Loucy (cell line): ENCODE measurements at regions not wholly inside any gene's neighbourhood (a gene's known extent, or its start where the extent isn't known, plus 50 kb on each side); places are given as distances from the start of the nearest gene placed in this dataset.

Source experiments
- H2AFZ ChIP-seq: fragments of 200-600 bp; sonication (generic); 2 replicates; pipeline ENCODE4 v1.6.0; 2016; ENCODE audit warnings: antibody characterized with exemption, mild to moderate bottlenecking, low read length, moderate library complexity
- H3F3A ChIP-seq: fragments of 200-600 bp; 2 replicates; pipeline ENCODE4 v1.6.0; 2016; ENCODE audit warnings: antibody characterized with exemption, low read depth, mild to moderate bottlenecking
- H3K27me3 ChIP-seq: fragments of 200-600 bp; sonication (generic); 2 replicates; pipeline ENCODE4 v1.6.1; 2014; ENCODE audit warnings: low read length, mild to moderate bottlenecking; ENCODE audit not compliant: insufficient read depth, poor library complexity, severe bottlenecking
- H3K36me3 ChIP-seq: fragments of 200-600 bp; sonication (generic); 2 replicates; pipeline ENCODE4 v1.6.1; 2016; ENCODE audit warnings: low read length; ENCODE audit not compliant: insufficient read depth
- H3K4me1 ChIP-seq: fragments of 200-600 bp; sonication (generic); 2 replicates; pipeline ENCODE4 v1.5.1; 2014; ENCODE audit warnings: low read length, mild to moderate bottlenecking; ENCODE audit not compliant: insufficient read depth, poor library complexity, severe bottlenecking
- H3K4me2 ChIP-seq: fragments of 200-600 bp; sonication (generic); 2 replicates; pipeline ENCODE4 v1.6.0; 2014; ENCODE audit warnings: antibody characterized with exemption, low read length, low read depth, mild to moderate bottlenecking; ENCODE audit not compliant: poor library complexity, severe bottlenecking
- H3K4me3 ChIP-seq: fragments of 200-600 bp; sonication (generic); 2 replicates; pipeline ENCODE4 v1.5.1; 2014; ENCODE audit warnings: low read length, mild to moderate bottlenecking, mixed read lengths; ENCODE audit not compliant: poor library complexity, severe bottlenecking
- H3K79me2 ChIP-seq: fragments of 200-600 bp; sonication (generic); 2 replicates; pipeline ENCODE4 v1.6.1; 2014; ENCODE audit warnings: low read length; ENCODE audit not compliant: insufficient read depth
- H3K9ac ChIP-seq: fragments of 200-600 bp; sonication (generic); 2 replicates; pipeline ENCODE4 v1.6.0; 2014; ENCODE audit warnings: mild to moderate bottlenecking, low read depth, low read length, moderate library complexity; ENCODE audit not compliant: poor library complexity, severe bottlenecking
- H3K9me2 ChIP-seq: fragments of 200-600 bp; sonication (generic); replicated peaks from 2 replicates; pipeline ENCODE4 v1.6.1; 2016; ENCODE audit warnings: low read depth, low read length, mixed read lengths
- H3K9me3 ChIP-seq: fragments of 200-600 bp; sonication (generic); 2 replicates; pipeline ENCODE4 v1.6.1; 2014; ENCODE audit warnings: mild to moderate bottlenecking, antibody characterized with exemption, low read length, low read depth; ENCODE audit not compliant: insufficient read depth
- H4K20me1 ChIP-seq: fragments of 200-600 bp; sonication (generic); 2 replicates; pipeline ENCODE4 v1.6.0; 2014; ENCODE audit warnings: antibody characterized with exemption, low read length, mild to moderate bottlenecking; ENCODE audit not compliant: insufficient read depth, poor library complexity, severe bottlenecking
- CTCF ChIP-seq: fragments of 200-600 bp; sonication (generic); conservative IDR thresholded peaks from 2 replicates; pipeline ENCODE4 v1.5.1; 2014; ENCODE audit warnings: mild to moderate bottlenecking, antibody characterized with exemption, low read length
- EZH2phosphoT487 ChIP-seq: fragments of 200-600 bp; IDR thresholded peaks from 2 replicates; pipeline ENCODE4 v1.6.1; 2018; ENCODE audit warnings: antibody characterized with exemption, mild to moderate bottlenecking, moderate library complexity, borderline replicate concordance

DNA sequence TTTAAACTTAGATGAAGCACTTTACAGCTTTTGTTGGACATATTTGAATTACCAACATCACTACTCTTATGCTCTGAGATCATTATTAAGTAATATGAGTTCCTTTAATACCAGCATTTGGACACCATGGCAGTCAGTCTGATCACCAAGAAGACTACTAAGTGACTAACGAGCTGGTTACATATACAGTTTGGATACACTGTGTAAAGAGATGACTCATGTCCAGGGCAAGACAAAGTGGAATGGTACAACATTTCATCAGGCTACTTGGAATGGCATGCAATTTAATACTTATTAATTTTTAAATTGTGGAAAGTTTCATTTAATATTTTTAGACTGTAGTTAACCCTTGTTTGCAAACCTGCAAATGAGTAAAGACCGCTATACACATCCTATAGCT is 237.4 kb upstream of the PRDM9 start:
- no peak overlapping the region for H2AFZ ChIP-seq
- no peaks in the 10 kb centered on the region for H3K4me1 ChIP-seq
- no peaks in the 10 kb centered on the region for H3K9me3 ChIP-seq
- H3K4me2 ChIP-seq: no peak overlapping the region
- H3K36me3 ChIP-seq: no peaks in the 10 kb centered on the region
- no peaks in the 10 kb centered on the region for H4K20me1 ChIP-seq
- no peak overlapping the region for H3K9ac ChIP-seq
- no peaks in the 10 kb centered on the region for H3F3A ChIP-seq
- no peak overlapping the region for H3K4me3 ChIP-seq
- H3K79me2 ChIP-seq: no peaks in the 10 kb centered on the region
- TF ChIP-seq CTCF (no peak), EZH2phosphoT487 (no peak)
- no peaks in the 10 kb centered on the region for H3K27me3 ChIP-seq
- H3K9me2 ChIP-seq: no peaks in the 10 kb centered on the region

DNA sequence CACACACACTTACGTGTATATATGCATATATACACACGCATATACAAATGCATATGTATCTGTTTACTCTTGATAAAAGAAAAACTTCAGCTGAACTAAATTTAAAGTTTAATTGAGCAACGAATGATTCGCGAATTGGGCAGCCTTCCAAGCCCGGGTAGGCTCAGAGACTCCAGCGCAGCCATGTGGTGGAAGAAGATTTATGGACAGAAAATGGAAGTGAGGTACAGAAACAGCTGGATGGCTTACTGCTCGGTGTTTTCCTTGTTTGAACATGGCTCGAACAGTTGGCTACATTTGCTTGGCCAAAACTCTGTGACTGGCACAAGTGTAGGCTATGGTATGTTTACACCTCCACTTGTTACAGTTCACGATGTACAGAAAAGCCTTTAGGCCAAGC is 239.3 kb upstream of the PRDM9 start:
- no peaks in the 10 kb centered on the region for H4K20me1 ChIP-seq

DNA sequence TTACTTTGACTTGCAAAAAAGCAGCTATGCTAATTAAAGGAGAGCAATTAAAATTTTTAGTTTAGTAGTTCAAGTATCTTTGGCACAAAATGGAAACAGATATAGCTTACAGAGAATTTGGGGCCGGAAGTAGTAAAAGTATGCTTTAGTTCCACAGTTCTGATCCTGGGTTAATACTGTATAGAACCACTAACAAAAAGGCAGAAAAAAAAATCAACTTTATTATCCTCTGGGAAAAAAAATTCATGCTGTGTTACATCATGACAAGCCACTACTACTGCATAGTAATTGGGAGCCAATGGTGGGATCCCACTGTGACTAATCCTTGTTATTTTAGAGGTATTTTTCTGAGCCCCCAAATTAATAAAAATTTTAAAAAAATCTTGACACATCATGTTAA is 246.8 kb upstream of the PRDM9 start:
- no peaks in the 10 kb centered on the region for H3K9me2 ChIP-seq
- H2AFZ ChIP-seq: no peak overlapping the region
- no peak for TF ChIP-seq CTCF
- no peak for TF ChIP-seq EZH2phosphoT487
- no peak overlapping the region for H3K4me2 ChIP-seq
- no peak overlapping the region for H3K9ac ChIP-seq
- no peaks in the 10 kb centered on the region for H4K20me1 ChIP-seq
- H3F3A ChIP-seq: no peaks in the 10 kb centered on the region
- H3K4me3 ChIP-seq: no peak overlapping the region
- H3K27me3 ChIP-seq: no peaks in the 10 kb centered on the region
- no peaks in the 10 kb centered on the region for H3K79me2 ChIP-seq
- no peaks in the 10 kb centered on the region for H3K9me3 ChIP-seq
- no peaks in the 10 kb centered on the region for H3K36me3 ChIP-seq
- H3K4me1 ChIP-seq: no peaks in the 10 kb centered on the region

More for the DNA sequence above, 239.3 kb upstream of the PRDM9 start:
- Histone ChIP-seq H2AFZ (no peak overlapping the region), H3K36me3 (no peaks in the 10 kb centered on the region), H3K4me1 (no peaks in the 10 kb centered on the region), H3F3A (no peaks in the 10 kb centered on the region), H3K27me3 (no peaks in the 10 kb centered on the region), H3K4me2 (no peak overlapping the region), H3K9me2 (no peaks in the 10 kb centered on the region), H3K9me3 (no peaks in the 10 kb centered on the region), H3K9ac (no peak overlapping the region), H3K4me3 (no peak overlapping the region), H3K79me2 (no peaks in the 10 kb centered on the region)
- no peak for TF ChIP-seq EZH2phosphoT487
- TF ChIP-seq CTCF: no peak
